HepG2 (cell line): ENCODE measurements at regions not wholly inside any gene's neighbourhood (a gene's known extent, or its start where the extent isn't known, plus 50 kb on each side); places are given as distances from the start of the nearest gene placed in this dataset.

Source experiments
- ARNT2 ChIP-seq: sonication (generic); formaldehyde crosslinking; IDR thresholded peaks from 2 replicates; pipeline ENCODE4 v1.8.0; 2022; ENCODE audit warnings: mild to moderate bottlenecking, low read depth, missing genetic modification reagents, moderate library complexity
- CREB1 ChIP-seq, 2 experiments: fragments of 450-650 bp in 1 of 2; IDR thresholded peaks; 2 replicates each; pipeline ENCODE4 v1.6.1; 2016 to 2017; ENCODE audit warnings: control low read depth in 1 of 2, mild to moderate bottlenecking in 1 of 2, missing compliant biosample characterization in 1 of 2, missing genetic modification characterization in 1 of 2
- MBNL3 ChIP-seq: fragments of 250-450 bp; sonication (Bioruptor Pico); conservative IDR thresholded peaks from 2 replicates; pipeline ENCODE4 v1.8.0; 2022; ENCODE audit warnings: mild to moderate bottlenecking, inconsistent platforms
- NFE2 ChIP-seq: sonication (generic); formaldehyde crosslinking; IDR thresholded peaks from 2 replicates; pipeline ENCODE4 v1.4.0; 2020; ENCODE audit warnings: missing genetic modification reagents
- SKI ChIP-seq: fragments of 450-650 bp; IDR thresholded peaks from one replicate; pipeline ENCODE4 v1.6.1; 2018; ENCODE audit warnings: mild to moderate bottlenecking; ENCODE audit not compliant: partially characterized antibody
- STAT6 ChIP-seq: sonication (generic); formaldehyde crosslinking; IDR thresholded peaks from 2 replicates; pipeline ENCODE4 v1.4.0; 2020; ENCODE audit warnings: missing genetic modification reagents, mild to moderate bottlenecking, borderline replicate concordance
- TRIM24 ChIP-seq: sonication (generic); formaldehyde crosslinking; IDR thresholded peaks from 2 replicates; pipeline ENCODE4 v1.8.0; 2022; ENCODE audit warnings: mild to moderate bottlenecking, missing genetic modification reagents
- ZBTB21 ChIP-seq: sonication (generic); formaldehyde crosslinking; IDR thresholded peaks from 2 replicates; pipeline ENCODE4 v1.4.0; 2020; ENCODE audit warnings: missing genetic modification reagents
- ZKSCAN8 ChIP-seq: IDR thresholded peaks from 2 replicates; pipeline ENCODE4 v1.6.1; 2016; ENCODE audit warnings: borderline replicate concordance, missing genetic modification reagents, missing compliant biosample characterization
- ZMYM3 ChIP-seq: sonication (generic); formaldehyde crosslinking; IDR thresholded peaks from 2 replicates; pipeline ENCODE4 v1.5.1; 2020; ENCODE audit warnings: mild to moderate bottlenecking, missing genetic modification reagents
- ZNF33B ChIP-seq: sonication (generic); formaldehyde crosslinking; IDR thresholded peaks from 2 replicates; pipeline ENCODE4 v1.5.1; 2020; ENCODE audit warnings: mild to moderate bottlenecking, missing genetic modification reagents
- ZNF414 ChIP-seq: sonication (generic); formaldehyde crosslinking; IDR thresholded peaks from 2 replicates; pipeline ENCODE4 v1.5.0; 2020; ENCODE audit warnings: missing genetic modification reagents
- ZNF460 ChIP-seq: sonication (generic); formaldehyde crosslinking; IDR thresholded peaks from 2 replicates; pipeline ENCODE4 v1.5.1; 2020; ENCODE audit warnings: missing genetic modification reagents, mild to moderate bottlenecking, borderline replicate concordance
- ZNF496 ChIP-seq: sonication (generic); formaldehyde crosslinking; IDR thresholded peaks from 2 replicates; pipeline ENCODE4 v1.8.1; 2023; ENCODE audit warnings: mild to moderate bottlenecking, moderate library complexity, missing genetic modification reagents; ENCODE audit not compliant: insufficient replicate concordance
- ZNF557 ChIP-seq: sonication (generic); formaldehyde crosslinking; IDR thresholded peaks from 2 replicates; pipeline ENCODE4 v1.4.0; 2020; ENCODE audit warnings: missing genetic modification reagents
- TF ChIP-seq, protein P1 (sequence below): IDR thresholded peaks from 2 replicates; pipeline ENCODE4 v1.6.1; 2016; ENCODE audit warnings: missing biosample characterization, missing genetic modification reagents, low read depth
- TF ChIP-seq, protein P2 (sequence below): IDR thresholded peaks from 2 replicates; pipeline ENCODE4 v1.6.1; 2012; ENCODE audit warnings: low read depth, low read length, improper control_type of control experiment
- TF ChIP-seq, protein P3 (sequence below): sonication (generic); formaldehyde crosslinking; IDR thresholded peaks from 2 replicates; pipeline ENCODE4 v1.4.0; 2020; ENCODE audit warnings: missing genetic modification reagents

- no peak for TF ChIP-seq ZNF414
- TF ChIP-seq SKI: no peak
- no peak for TF ChIP-seq ZNF496 (CRISPR knock-in tag)
- TF ChIP-seq ZNF460: no peak
- TF ChIP-seq, protein P1, sequence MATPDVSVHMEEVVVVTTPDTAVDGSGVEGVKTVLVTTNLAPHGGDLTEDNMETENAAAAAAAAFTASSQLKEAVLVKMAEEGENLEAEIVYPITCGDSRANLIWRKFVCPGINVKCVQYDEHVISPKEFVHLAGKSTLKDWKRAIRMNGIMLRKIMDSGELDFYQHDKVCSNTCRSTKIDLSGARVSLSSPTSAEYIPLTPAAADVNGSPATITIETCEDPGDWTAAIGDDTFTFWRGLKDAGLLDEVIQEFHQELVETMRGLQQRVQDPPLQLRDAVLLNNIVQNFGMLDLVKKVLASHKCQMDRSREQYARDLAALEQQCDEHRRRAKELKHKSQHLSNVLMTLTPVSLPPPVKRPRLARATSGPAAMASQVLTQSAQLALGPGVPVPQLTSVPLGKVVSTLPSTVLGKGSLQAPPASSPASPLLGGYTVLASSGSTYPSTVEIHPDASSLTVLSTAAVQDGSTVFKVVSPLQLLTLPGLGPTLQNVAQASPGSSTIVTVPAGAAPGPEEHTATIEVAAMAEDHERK (CRISPR knock-in tag): no peak
- TF ChIP-seq, protein P2, sequence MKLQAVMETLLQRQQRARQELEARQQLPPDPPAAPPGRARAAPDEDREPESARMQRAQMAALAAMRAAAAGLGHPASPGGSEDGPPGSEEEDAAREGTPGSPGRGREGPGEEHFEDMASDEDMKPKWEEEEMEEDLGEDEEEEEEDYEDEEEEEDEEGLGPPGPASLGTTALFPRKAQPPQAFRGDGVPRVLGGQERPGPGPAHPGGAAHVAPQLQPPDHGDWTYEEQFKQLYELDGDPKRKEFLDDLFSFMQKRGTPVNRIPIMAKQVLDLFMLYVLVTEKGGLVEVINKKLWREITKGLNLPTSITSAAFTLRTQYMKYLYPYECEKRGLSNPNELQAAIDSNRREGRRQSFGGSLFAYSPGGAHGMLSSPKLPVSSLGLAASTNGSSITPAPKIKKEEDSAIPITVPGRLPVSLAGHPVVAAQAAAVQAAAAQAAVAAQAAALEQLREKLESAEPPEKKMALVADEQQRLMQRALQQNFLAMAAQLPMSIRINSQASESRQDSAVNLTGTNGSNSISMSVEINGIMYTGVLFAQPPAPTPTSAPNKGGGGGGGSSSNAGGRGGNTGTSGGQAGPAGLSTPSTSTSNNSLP: peak; percentile 65
- TF ChIP-seq ZNF33B (CRISPR knock-in tag): no peak
- TF ChIP-seq, protein P3, sequence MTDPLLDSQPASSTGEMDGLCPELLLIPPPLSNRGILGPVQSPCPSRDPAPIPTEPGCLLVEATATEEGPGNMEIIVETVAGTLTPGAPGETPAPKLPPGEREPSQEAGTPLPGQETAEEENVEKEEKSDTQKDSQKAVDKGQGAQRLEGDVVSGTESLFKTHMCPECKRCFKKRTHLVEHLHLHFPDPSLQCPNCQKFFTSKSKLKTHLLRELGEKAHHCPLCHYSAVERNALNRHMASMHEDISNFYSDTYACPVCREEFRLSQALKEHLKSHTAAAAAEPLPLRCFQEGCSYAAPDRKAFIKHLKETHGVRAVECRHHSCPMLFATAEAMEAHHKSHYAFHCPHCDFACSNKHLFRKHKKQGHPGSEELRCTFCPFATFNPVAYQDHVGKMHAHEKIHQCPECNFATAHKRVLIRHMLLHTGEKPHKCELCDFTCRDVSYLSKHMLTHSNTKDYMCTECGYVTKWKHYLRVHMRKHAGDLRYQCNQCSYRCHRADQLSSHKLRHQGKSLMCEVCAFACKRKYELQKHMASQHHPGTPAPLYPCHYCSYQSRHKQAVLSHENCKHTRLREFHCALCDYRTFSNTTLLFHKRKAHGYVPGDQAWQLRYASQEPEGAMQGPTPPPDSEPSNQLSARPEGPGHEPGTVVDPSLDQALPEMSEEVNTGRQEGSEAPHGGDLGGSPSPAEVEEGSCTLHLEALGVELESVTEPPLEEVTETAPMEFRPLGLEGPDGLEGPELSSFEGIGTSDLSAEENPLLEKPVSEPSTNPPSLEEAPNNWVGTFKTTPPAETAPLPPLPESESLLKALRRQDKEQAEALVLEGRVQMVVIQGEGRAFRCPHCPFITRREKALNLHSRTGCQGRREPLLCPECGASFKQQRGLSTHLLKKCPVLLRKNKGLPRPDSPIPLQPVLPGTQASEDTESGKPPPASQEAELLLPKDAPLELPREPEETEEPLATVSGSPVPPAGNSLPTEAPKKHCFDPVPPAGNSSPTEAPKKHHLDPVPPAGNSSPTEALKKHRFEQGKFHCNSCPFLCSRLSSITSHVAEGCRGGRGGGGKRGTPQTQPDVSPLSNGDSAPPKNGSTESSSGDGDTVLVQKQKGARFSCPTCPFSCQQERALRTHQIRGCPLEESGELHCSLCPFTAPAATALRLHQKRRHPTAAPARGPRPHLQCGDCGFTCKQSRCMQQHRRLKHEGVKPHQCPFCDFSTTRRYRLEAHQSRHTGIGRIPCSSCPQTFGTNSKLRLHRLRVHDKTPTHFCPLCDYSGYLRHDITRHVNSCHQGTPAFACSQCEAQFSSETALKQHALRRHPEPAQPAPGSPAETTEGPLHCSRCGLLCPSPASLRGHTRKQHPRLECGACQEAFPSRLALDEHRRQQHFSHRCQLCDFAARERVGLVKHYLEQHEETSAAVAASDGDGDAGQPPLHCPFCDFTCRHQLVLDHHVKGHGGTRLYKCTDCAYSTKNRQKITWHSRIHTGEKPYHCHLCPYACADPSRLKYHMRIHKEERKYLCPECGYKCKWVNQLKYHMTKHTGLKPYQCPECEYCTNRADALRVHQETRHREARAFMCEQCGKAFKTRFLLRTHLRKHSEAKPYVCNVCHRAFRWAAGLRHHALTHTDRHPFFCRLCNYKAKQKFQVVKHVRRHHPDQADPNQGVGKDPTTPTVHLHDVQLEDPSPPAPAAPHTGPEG: no peak
- TF ChIP-seq TRIM24: no peak
- no peak for TF ChIP-seq STAT6 (CRISPR knock-in tag)
- no peak for TF ChIP-seq NFE2 (CRISPR knock-in tag)
- no peak for TF ChIP-seq ZKSCAN8 (CRISPR knock-in tag)
- no peak for TF ChIP-seq ZNF557 (CRISPR knock-in tag)
- TF ChIP-seq MBNL3: no peak
- no peak for TF ChIP-seq CREB1 (IDR thresholded peaks at IDR 0.05)
- TF ChIP-seq CREB1 (CRISPR knock-in tag; IDR thresholded peaks at IDR 0.05): 0 out of 2 replicates have a peak, but pooled peaks have one; percentile 15
- TF ChIP-seq ARNT2: no peak
- no peak for TF ChIP-seq ZMYM3 (CRISPR knock-in tag)
- no peak for TF ChIP-seq ZBTB21
Measured at GRCh38 chrY:7415157-7415633, 503.6 kb upstream of the AMELY start (continued).
